DND-41 (cell line): ENCODE measurements at regions not wholly inside any gene's neighbourhood (a gene's known extent, or its start where the extent isn't known, plus 50 kb on each side); places are given as distances from the start of the nearest gene placed in this dataset.

ENCODE experiments used
- ATAC-seq: fragments of 200-7000 bp; cut with Tn5 transposase; 3 replicates; pipeline ENCODE4 v1.9.1; 2021; ENCODE audit warnings: low read depth; ENCODE audit not compliant: insufficient read depth
- DNase-seq: peaks from one replicate; pipeline ENCODE4 v3.0.0-alpha.2; 2020
- H2AFZ ChIP-seq: 2 replicates; pipeline ENCODE4 v1.6.0; 2012; ENCODE audit warnings: low read depth, low read length
- H3K27ac ChIP-seq: 2 replicates; pipeline ENCODE4 v1.5.1; 2012; ENCODE audit warnings: low read length, inconsistent platforms
- H3K27me3 ChIP-seq: fragments of 200-600 bp; sonication (generic); 2 replicates; pipeline ENCODE4 v1.6.0; 2012; ENCODE audit warnings: low read length, mild to moderate bottlenecking, inconsistent platforms; ENCODE audit not compliant: insufficient read depth, poor library complexity
- H3K36me3 ChIP-seq: 2 replicates; pipeline ENCODE4 v1.5.1; 2012; ENCODE audit warnings: low read length, inconsistent platforms; ENCODE audit not compliant: insufficient read depth
- H3K4me1 ChIP-seq: 2 replicates; pipeline ENCODE4 v1.5.1; 2012; ENCODE audit warnings: mild to moderate bottlenecking, low read length; ENCODE audit not compliant: insufficient read depth
- H3K4me2 ChIP-seq: 2 replicates; pipeline ENCODE4 v1.6.0; 2012; ENCODE audit warnings: mild to moderate bottlenecking, moderate library complexity, low read length, inconsistent platforms; ENCODE audit not compliant: insufficient read depth
- H3K4me3 ChIP-seq, 2 experiments: fragments of 200-600 bp in 1 of 2; shearing (Covaris generic) in 1 of 2; 2 replicates each; pipeline ENCODE4 v1.5.1; 2012 to 2016; ENCODE audit warnings: inconsistent platforms in 2 of 2, low read length in 2 of 2, mild to moderate bottlenecking in 2 of 2, low read depth in 1 of 2, moderate library complexity in 1 of 2
- H3K79me2 ChIP-seq: 2 replicates; pipeline ENCODE4 v1.6.0; 2012; ENCODE audit warnings: low read length, inconsistent platforms; ENCODE audit not compliant: insufficient read depth
- H3K9ac ChIP-seq: 2 replicates; pipeline ENCODE4 v1.6.0; 2012; ENCODE audit warnings: low read depth, mild to moderate bottlenecking, inconsistent platforms, low read length, moderate library complexity
- H3K9me3 ChIP-seq: 2 replicates; pipeline ENCODE4 v1.5.1; 2012; ENCODE audit warnings: low read length, moderate library complexity, mild to moderate bottlenecking, inconsistent platforms; ENCODE audit not compliant: insufficient read depth, severe bottlenecking
- H4K20me1 ChIP-seq: 2 replicates; pipeline ENCODE4 v1.6.0; 2012; ENCODE audit warnings: low read length; ENCODE audit not compliant: insufficient read depth
- CTCF ChIP-seq: IDR thresholded peaks from 2 replicates; pipeline ENCODE4 v1.5.1; 2012; ENCODE audit warnings: borderline replicate concordance, low read length, moderate library complexity, mild to moderate bottlenecking; ENCODE audit not compliant: poor library complexity, severe bottlenecking; ENCODE audit errors: extremely low read depth
- EZH2 ChIP-seq: IDR thresholded peaks from 3 replicates; pipeline ENCODE4 v1.6.1; 2012; ENCODE audit warnings: borderline replicate concordance, low read depth, mild to moderate bottlenecking, moderate library complexity, low read length, inconsistent platforms; ENCODE audit not compliant: severe bottlenecking

GRCh38 chr6:27679964-27680694 lies 207.2 kb upstream of the ZNF184 start:
- TF ChIP-seq EZH2: no peak
- no peak for TF ChIP-seq CTCF
- Histone ChIP-seq H2AFZ (no peak overlapping the region), H3K4me1 (no peaks in the 10 kb centered on the region), H3K27ac (no peak overlapping the region), H3K27me3 (no peaks in the 10 kb centered on the region), H3K79me2 (no peaks in the 10 kb centered on the region), H3K4me3 (no peak overlapping the region), H3K36me3 (no peaks in the 10 kb centered on the region), H3K4me2 (no peak overlapping the region), H4K20me1 (no peaks in the 10 kb centered on the region), H3K9me3 (no peaks in the 10 kb centered on the region), H3K9ac (no peak overlapping the region)
- DNase-seq (no peak), ATAC-seq (no peak)

GRCh38 chr6:27679308-27679963 lies 206.5 kb upstream of the ZNF184 start:
- H3K9me3 ChIP-seq: no peaks in the 10 kb centered on the region
- H3K4me2 ChIP-seq: no peak overlapping the region
- H2AFZ ChIP-seq: no peak overlapping the region
- ATAC-seq (no peak), DNase-seq (no peak)
- no peaks in the 10 kb centered on the region for H4K20me1 ChIP-seq
- TF ChIP-seq CTCF (no peak), EZH2 (no peak)
- H3K9ac ChIP-seq: no peak overlapping the region
- H3K27me3 ChIP-seq: no peaks in the 10 kb centered on the region
- no peaks in the 10 kb centered on the region for H3K79me2 ChIP-seq
- no peak overlapping the region for H3K27ac ChIP-seq
- H3K36me3 ChIP-seq: no peaks in the 10 kb centered on the region
- no peak overlapping the region for H3K4me3 ChIP-seq
- H3K4me1 ChIP-seq: no peaks in the 10 kb centered on the region

GRCh38 chr6:27678469-27678868 lies 205.6 kb upstream of the ZNF184 start:
- DNase-seq (no peak), ATAC-seq (no peak)
- Histone ChIP-seq H3K4me3 (no peak overlapping the region), H3K36me3 (no peaks in the 10 kb centered on the region), H3K27ac (no peak overlapping the region), H3K4me1 (no peaks in the 10 kb centered on the region), H3K9ac (no peak overlapping the region), H3K9me3 (no peaks in the 10 kb centered on the region), H4K20me1 (no peaks in the 10 kb centered on the region), H3K4me2 (no peak overlapping the region), H2AFZ (no peak overlapping the region), H3K27me3 (no peaks in the 10 kb centered on the region), H3K79me2 (no peaks in the 10 kb centered on the region)
- TF ChIP-seq EZH2: no peak
- no peak for TF ChIP-seq CTCF
